Small intestine (tissue), 7 donors: ENCODE measurements at regions not wholly inside any gene's neighbourhood (a gene's known extent, or its start where the extent isn't known, plus 50 kb on each side); places are given as distances from the start of the nearest gene placed in this dataset.
A peak's percentile ranks its signal among the peaks of the same experiment; 100 is the strongest.

Experiments
- DNase-seq, 2 donors: peaks; one replicate each; pipeline versions ENCODE4 v3.0.0 to v3.0.0-alpha.2; 2013
- FAIRE-seq: peaks from 2 replicates; lab custom pipeline; 2012; peaks lifted over from hg19 to GRCh38; lab: Jason Lieb, UNC
- H3K27ac ChIP-seq, 3 donors: one replicate each; pipeline ENCODE4 v1.5.1; 2013; ENCODE audit warnings: low read length in 2 of 3, mild to moderate bottlenecking in 2 of 3, control low read depth in 1 of 3, inconsistent platforms in 1 of 3, low read depth in 1 of 3, moderate library complexity in 1 of 3
- H3K27me3 ChIP-seq, 3 donors: one replicate each; pipeline ENCODE4 v1.6.1; 2013; ENCODE audit warnings: low read length in 3 of 3, inconsistent platforms in 1 of 3; ENCODE audit not compliant: control insufficient read depth in 3 of 3, insufficient read depth in 3 of 3
- H3K36me3 ChIP-seq, 3 donors: one replicate each; pipeline ENCODE4 v1.6.1; 2013; ENCODE audit warnings: low read length in 3 of 3, inconsistent platforms in 1 of 3, low read depth in 1 of 3, mild to moderate bottlenecking in 1 of 3, moderate library complexity in 1 of 3; ENCODE audit not compliant: control insufficient read depth in 3 of 3, insufficient read depth in 2 of 3
- H3K4me1 ChIP-seq, 3 donors: one replicate each; pipeline ENCODE4 v1.6.1; 2013; ENCODE audit warnings: low read length in 2 of 3, inconsistent platforms in 1 of 3, low read depth in 1 of 3, mild to moderate bottlenecking in 1 of 3, moderate library complexity in 1 of 3; ENCODE audit not compliant: control insufficient read depth in 3 of 3, insufficient read depth in 2 of 3
- H3K4me3 ChIP-seq, 3 donors: one replicate each; pipeline ENCODE4 v1.5.1; 2013; ENCODE audit warnings: low read length in 3 of 3, control low read depth in 1 of 3, inconsistent platforms in 1 of 3, low read depth in 1 of 3, mild to moderate bottlenecking in 1 of 3, moderate library complexity in 1 of 3
- H3K9me3 ChIP-seq, 2 donors: one replicate each; pipeline ENCODE4 v1.6.1; 2013; ENCODE audit warnings: low read depth in 1 of 2, low read length in 1 of 2; ENCODE audit not compliant: control insufficient read depth in 2 of 2, insufficient read depth in 1 of 2
- WGBS, 3 donors: extraction: QIAGEN DNeasy Blood & Tissue Kit; methylation state at CpG; one replicate each; pipeline ENCODE4 v1.1.7; 2013; 5-methylcytosine and 5-hydroxymethylcytosine counted together
- donor health status: healthy with polysubstance abuse.
- donor health status: control.
- donor health status: control.
- donor health status: Bipolar disorder and iron deficiency.
- donor health status: healthy.

DNA sequence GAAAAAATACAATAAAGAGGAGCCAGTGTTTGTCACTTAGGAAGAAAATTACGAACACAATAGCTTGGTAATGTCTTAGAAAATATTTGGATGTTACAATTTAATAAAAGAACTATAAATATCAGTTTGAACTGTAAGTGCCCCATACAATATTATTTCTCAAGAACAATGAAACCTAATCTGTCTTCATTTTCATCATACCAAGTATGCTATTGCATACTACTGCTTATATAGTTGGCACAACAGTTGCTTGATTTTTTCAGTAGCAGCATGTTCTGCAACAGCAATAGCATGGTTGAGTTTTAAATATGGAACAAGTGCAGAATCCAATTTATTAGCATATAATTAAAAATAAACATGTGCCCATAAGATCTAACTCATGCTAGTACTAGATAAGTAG, 564.6 kb downstream of the C12orf50 start:
- Histone ChIP-seq H3K27me3 (no peaks in the 10 kb centered on the region), H3K27ac (no peak overlapping the region), H3K36me3 (no peaks in the 10 kb centered on the region), H3K4me3 (no peak overlapping the region), H3K4me1 (no peaks in the 10 kb centered on the region), H3K9me3 (no peaks in the 10 kb centered on the region)
- FAIRE-seq (no peak), DNase-seq (no peak)
- WGBS, 3 donors = 33 to 67% (median 65%) methylated on average over 1 of the region's 1 CpG

DNA sequence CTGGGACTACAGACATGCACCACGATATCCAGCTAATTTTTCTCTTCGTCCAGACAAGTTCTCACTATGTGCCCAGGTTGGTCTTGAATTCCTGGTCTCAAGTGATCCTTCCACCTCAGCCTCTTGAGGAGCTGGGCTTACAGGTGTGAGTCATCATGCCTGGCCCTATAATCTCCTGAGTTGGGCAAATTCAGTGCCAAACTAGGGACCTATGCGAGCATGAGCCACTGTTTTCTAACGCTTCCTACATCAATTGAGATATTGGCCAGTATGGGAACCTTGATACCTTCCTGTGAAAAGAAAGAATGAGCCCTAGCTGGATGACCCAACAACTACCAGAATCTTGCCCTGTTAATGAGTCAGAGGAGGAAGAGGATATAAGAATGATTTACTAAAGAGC, 585.2 kb downstream of the C12orf50 start:
- FAIRE-seq = no peak
- no peak overlapping the region for H3K4me3 ChIP-seq
- no peak overlapping the region for H3K27ac ChIP-seq
- H3K36me3 ChIP-seq = no peaks in the 10 kb centered on the region
- H3K4me1 ChIP-seq = peaks cover 0 to 12% (median 0%) of the 10 kb centered on the region in 3 donors
- 90 to 92% (median 92%) methylated on average over 4 of the region's 4 CpGs for WGBS, 3 donors
- no peaks in the 10 kb centered on the region for H3K27me3 ChIP-seq
- H3K9me3 ChIP-seq = no peaks in the 10 kb centered on the region
- DNase-seq = no peak

- Histone ChIP-seq H3K27me3 (no peaks in the 10 kb centered on the region), H3K4me1 (peaks cover 0 to 13% (median 0%) of the 10 kb centered on the region in 3 donors), H3K27ac (no peak overlapping the region), H3K36me3 (no peaks in the 10 kb centered on the region), H3K9me3 (no peaks in the 10 kb centered on the region), H3K4me3 (no peak overlapping the region)
- WGBS, 3 donors = 71 to 80% (median 74%) methylated on average over 3 of the region's 3 CpGs
- no peak for DNase-seq
- FAIRE-seq = no peak
These were observed 587.7 kb downstream of the C12orf50 start for GRCh38 chr12:87441511-87441910.

- Histone ChIP-seq H3K4me1 (peaks cover 0 to 13% (median 0%) of the 10 kb centered on the region in 3 donors), H3K27ac (peak overlapping the region in 1 of 3 donors; percentile 58), H3K9me3 (no peaks in the 10 kb centered on the region), H3K36me3 (no peaks in the 10 kb centered on the region), H3K4me3 (no peak overlapping the region), H3K27me3 (no peaks in the 10 kb centered on the region)
- 3 to 14% (median 10%) methylated on average over 2 of the region's 2 CpGs for WGBS, 3 donors
- FAIRE-seq (no peak), DNase-seq (peak; percentile 73 to 79)
These were observed 589.0 kb downstream of the C12orf50 start for GRCh38 chr12:87439990-87440827.

- Histone ChIP-seq H3K9me3 (peaks cover 2 to 25% of the 10 kb centered on the region in 2 donors), H3K36me3 (no peaks in the 10 kb centered on the region), H3K27me3 (no peaks in the 10 kb centered on the region), H3K27ac (no peak overlapping the region), H3K4me1 (no peaks in the 10 kb centered on the region), H3K4me3 (no peak overlapping the region)
- FAIRE-seq = no peak
- no peak for DNase-seq
These were observed 598.8 kb downstream of the C12orf50 start for GRCh38 chr12:87430444-87430843.

GRCh38 chr12:87428701-87429277, 600.4 kb downstream of the C12orf50 start:
- Histone ChIP-seq H3K27ac (no peak overlapping the region), H3K9me3 (peaks cover 2 to 25% of the 10 kb centered on the region in 2 donors), H3K4me3 (no peak overlapping the region), H3K36me3 (no peaks in the 10 kb centered on the region), H3K4me1 (no peaks in the 10 kb centered on the region), H3K27me3 (no peaks in the 10 kb centered on the region)
- DNase-seq (no peak), FAIRE-seq (no peak)
- WGBS, 3 donors = 81 to 88% (median 82%) methylated on average over 1 of the region's 1 CpG

GRCh38 chr12:87427770-87428169, 601.4 kb downstream of the C12orf50 start:
- DNase-seq = peak in 1 of 2 donors; percentile 45
- peaks cover 2 to 25% of the 10 kb centered on the region in 2 donors for H3K9me3 ChIP-seq
- no peaks in the 10 kb centered on the region for H3K27me3 ChIP-seq
- no peaks in the 10 kb centered on the region for H3K4me1 ChIP-seq
- no peak for FAIRE-seq
- H3K4me3 ChIP-seq = no peak overlapping the region
- H3K27ac ChIP-seq = no peak overlapping the region
- 23 to 68% (median 39%) methylated on average over 1 of the region's 1 CpG for WGBS, 3 donors
- H3K36me3 ChIP-seq = no peaks in the 10 kb centered on the region

- Histone ChIP-seq H3K36me3 (no peaks in the 10 kb centered on the region), H3K9me3 (peaks cover 2 to 25% of the 10 kb centered on the region in 2 donors), H3K27ac (no peak overlapping the region), H3K4me3 (no peak overlapping the region), H3K4me1 (no peaks in the 10 kb centered on the region), H3K27me3 (no peaks in the 10 kb centered on the region)
- FAIRE-seq = no peak
- WGBS, 3 donors = 64 to 73% (median 68%) methylated on average over 2 of the region's 2 CpGs
- no peak for DNase-seq
These were observed 603.2 kb downstream of the C12orf50 start for GRCh38 chr12:87425942-87426554.
